HepG2 (cell line): ENCODE measurements at regions not wholly inside any gene's neighbourhood (a gene's known extent, or its start where the extent isn't known, plus 50 kb on each side); places are given as distances from the start of the nearest gene placed in this dataset.

Experiments
- ATAC-seq: fragments of 200-7000 bp; cut with Tn5 transposase; 3 replicates; pipeline ENCODE4 v1.9.1; 2020; ENCODE audit warnings: mild to moderate bottlenecking, moderate library complexity
- BruUV-seq: library from RNA; stranded (reverse); fragments of 400-500 nt; replicated peaks from 2 replicates; lab custom pipeline; 2021; lab: Mats Ljungman, UMichigan
- CTCF ChIA-PET: fragments of 300-600 bp; formaldehyde crosslinking; extraction: SDS; loops from one replicate; lab custom pipeline; 2021; ENCODE audit warnings: low total read pairs, inconsistent platforms, low intra/inter-chr PET ratio; lab: Yijun Ruan, JAX
- POLR2A ChIA-PET: fragments of 350-600 bp; sonication (Branson Sonifier 250); formaldehyde crosslinking; loops from one replicate; lab custom pipeline; 2020; ENCODE audit warnings: antibody characterized with exemption, inconsistent platforms; lab: Yijun Ruan, JAX
- DNase-seq: peaks from one replicate; pipeline ENCODE4 v3.0.0-alpha.2; 2015; ENCODE audit warnings: low spot score
- FAIRE-seq: peaks from 3 replicates; lab custom pipeline; 2011; peaks lifted over from hg19 to GRCh38; lab: Jason Lieb, UNC
- H2AFZ ChIP-seq: one replicate; pipeline ENCODE4 v1.6.1; 2011; ENCODE audit warnings: low read length, inconsistent platforms
- H3K27ac ChIP-seq: fragments of 300-600 bp; 3 replicates; pipeline ENCODE4 v1.8.0; 2011; ENCODE audit warnings: mixed run types, mild to moderate bottlenecking, mixed read lengths, low read length, inconsistent platforms; ENCODE audit not compliant: insufficient read depth; ENCODE audit errors: extremely low read length
- H3K27me3 ChIP-seq, 2 experiments: fragments of 200-600 bp in 1 of 2; 2 replicates in 1 of 2; 3 replicates in 1 of 2; pipeline versions ENCODE4 v1.6.0 to v1.8.0; 2011; ENCODE audit warnings: low read length in 2 of 2, mild to moderate bottlenecking in 2 of 2, moderate library complexity in 2 of 2, inconsistent platforms in 1 of 2; ENCODE audit not compliant: insufficient read depth in 2 of 2, control insufficient read depth in 1 of 2
- H3K36me3 ChIP-seq, 2 experiments: fragments of 200-600 bp in 1 of 2; replicated peaks in 1 of 2; 2 replicates in 1 of 2; 3 replicates in 1 of 2; pipeline versions ENCODE4 v1.5.1 to v1.8.0; 2011; ENCODE audit warnings: low read length in 2 of 2, inconsistent platforms in 1 of 2; ENCODE audit not compliant: insufficient read depth in 2 of 2, control insufficient read depth in 1 of 2
- H3K4me1 ChIP-seq: 2 replicates; pipeline ENCODE4 v1.5.1; 2012; ENCODE audit warnings: low read length, inconsistent platforms; ENCODE audit not compliant: insufficient read depth
- H3K4me2 ChIP-seq: 2 replicates; pipeline ENCODE4 v1.6.0; 2011; ENCODE audit warnings: low read depth, low read length, inconsistent platforms
- H3K4me3 ChIP-seq, 3 experiments: fragments of 200-600 bp in 1 of 3; sonication (generic), shearing (Covaris generic) in 1 of 3; replicated peaks in 1 of 3; 2 replicates each; pipeline ENCODE4 v1.5.1; 2011 to 2016; ENCODE audit warnings: low read length in 3 of 3, inconsistent platforms in 2 of 3, low read depth in 2 of 3, mild to moderate bottlenecking in 2 of 3, control low read depth in 1 of 3, mixed read lengths in 1 of 3; ENCODE audit not compliant: insufficient read depth in 1 of 3
- H3K79me2 ChIP-seq: one replicate; pipeline ENCODE4 v1.6.1; 2011; ENCODE audit warnings: low read length, inconsistent platforms; ENCODE audit not compliant: insufficient read depth
- H3K9ac ChIP-seq: 2 replicates; pipeline ENCODE4 v1.6.0; 2011; ENCODE audit warnings: mild to moderate bottlenecking, low read depth, low read length, inconsistent platforms; ENCODE audit not compliant: insufficient read depth
- H3K9me3 ChIP-seq: 2 replicates; pipeline ENCODE4 v1.5.1; 2012; ENCODE audit warnings: mild to moderate bottlenecking, low read length
- H4K20me1 ChIP-seq: 2 replicates; pipeline ENCODE4 v1.6.0; 2011; ENCODE audit warnings: inconsistent platforms, mild to moderate bottlenecking, low read length, moderate library complexity; ENCODE audit not compliant: insufficient read depth
- ATF7 ChIP-seq, 2 experiments: fragments of 450-650 bp in 1 of 2; sonication (generic) in 1 of 2; formaldehyde crosslinking in 1 of 2; IDR thresholded peaks; 2 replicates each; pipeline versions ENCODE4 v1.4.0 to v1.6.1; 2016 to 2020; ENCODE audit warnings: antibody characterized with exemption in 1 of 2, mild to moderate bottlenecking in 1 of 2, missing genetic modification reagents in 1 of 2
- BRD4 ChIP-seq: sonication (generic); formaldehyde crosslinking; IDR thresholded peaks from 2 replicates; pipeline ENCODE4 v1.4.0; 2020; ENCODE audit warnings: missing genetic modification reagents
- CEBPG ChIP-seq: IDR thresholded peaks from 2 replicates; pipeline ENCODE4 v1.6.1; 2016
- CREB1 ChIP-seq, 2 experiments: fragments of 450-650 bp in 1 of 2; IDR thresholded peaks; 2 replicates each; pipeline ENCODE4 v1.6.1; 2016 to 2017; ENCODE audit warnings: control low read depth in 1 of 2, mild to moderate bottlenecking in 1 of 2, missing compliant biosample characterization in 1 of 2, missing genetic modification characterization in 1 of 2
- FOSL2 ChIP-seq: sonication (generic); formaldehyde crosslinking; IDR thresholded peaks from 2 replicates; pipeline ENCODE4 v1.4.0; 2020; ENCODE audit warnings: missing genetic modification reagents
- HBP1 ChIP-seq: IDR thresholded peaks from 2 replicates; pipeline ENCODE4 v1.6.1; 2016; ENCODE audit warnings: low read depth, control low read depth
- MTERF4 ChIP-seq: sonication (generic); formaldehyde crosslinking; IDR thresholded peaks from 2 replicates; pipeline ENCODE4 v1.8.0; 2023; ENCODE audit warnings: mild to moderate bottlenecking, missing genetic modification reagents
- NCOA5 ChIP-seq: sonication (generic); formaldehyde crosslinking; IDR thresholded peaks from 2 replicates; pipeline ENCODE4 v1.4.0; 2020; ENCODE audit warnings: missing genetic modification reagents
- NCOR1 ChIP-seq: fragments of 200-600 bp; sonication (generic); IDR thresholded peaks from 2 replicates; pipeline ENCODE4 v1.7.0; 2017; ENCODE audit warnings: antibody characterized with exemption, low read length, borderline replicate concordance
- NFE2 ChIP-seq: sonication (generic); formaldehyde crosslinking; IDR thresholded peaks from 2 replicates; pipeline ENCODE4 v1.4.0; 2020; ENCODE audit warnings: missing genetic modification reagents
- SALL1 ChIP-seq: sonication (generic); formaldehyde crosslinking; IDR thresholded peaks from 2 replicates; pipeline ENCODE4 v1.8.0; 2022; ENCODE audit warnings: mild to moderate bottlenecking, missing genetic modification reagents
- ZBTB21 ChIP-seq: sonication (generic); formaldehyde crosslinking; IDR thresholded peaks from 2 replicates; pipeline ENCODE4 v1.4.0; 2020; ENCODE audit warnings: missing genetic modification reagents
- ZNF484 ChIP-seq: sonication (generic); formaldehyde crosslinking; IDR thresholded peaks from 2 replicates; pipeline ENCODE4 v1.5.1; 2020; ENCODE audit warnings: mild to moderate bottlenecking, low read depth, missing genetic modification reagents, borderline replicate concordance
- ZNF589 ChIP-seq: sonication (generic); formaldehyde crosslinking; conservative IDR thresholded peaks from 2 replicates; pipeline ENCODE4 v1.8.0; 2022; ENCODE audit warnings: mild to moderate bottlenecking, moderate library complexity, missing genetic modification reagents
- ZNF747 ChIP-seq: sonication (generic); formaldehyde crosslinking; IDR thresholded peaks from 2 replicates; pipeline ENCODE4 v1.8.1; 2023; ENCODE audit warnings: missing genetic modification reagents, mild to moderate bottlenecking, borderline replicate concordance
- ZNF772 ChIP-seq: sonication (generic); formaldehyde crosslinking; IDR thresholded peaks from 2 replicates; pipeline ENCODE4 v1.5.0; 2020; ENCODE audit warnings: mild to moderate bottlenecking, missing genetic modification reagents
- WGBS: methylation state at CpG from one replicate; pipeline ENCODE4 v1.1.6; 2017; ENCODE audit warnings: low lambda C conversion rate; 5-methylcytosine and 5-hydroxymethylcytosine counted together
- in situ Hi-C: cut with HindIII; loops from 2 replicates; pipeline ENCODE4 v1.10.0; 2017; ENCODE audit warnings: low pct_unique_long_range_greater_than_20kb; ENCODE audit not compliant: extremely low pct_ligation_motif_present
- intact Hi-C: fragments of 100-400 bp; cut with micrococcal nuclease; formaldehyde crosslinking; loops from one replicate; pipeline ENCODE4 v1.10.0; 2022; ENCODE audit not compliant: unreplicated experiment
- TF ChIP-seq, protein P1 (sequence below): sonication (generic); formaldehyde crosslinking; IDR thresholded peaks from 2 replicates; pipeline ENCODE4 v1.4.0; 2020; ENCODE audit warnings: missing genetic modification reagents, borderline replicate concordance
- TF ChIP-seq, protein P2 (sequence below): sonication (generic); formaldehyde crosslinking; IDR thresholded peaks from 2 replicates; pipeline ENCODE4 v1.9.0; 2022; ENCODE audit warnings: missing genetic modification reagents, mild to moderate bottlenecking, borderline replicate concordance

DNA sequence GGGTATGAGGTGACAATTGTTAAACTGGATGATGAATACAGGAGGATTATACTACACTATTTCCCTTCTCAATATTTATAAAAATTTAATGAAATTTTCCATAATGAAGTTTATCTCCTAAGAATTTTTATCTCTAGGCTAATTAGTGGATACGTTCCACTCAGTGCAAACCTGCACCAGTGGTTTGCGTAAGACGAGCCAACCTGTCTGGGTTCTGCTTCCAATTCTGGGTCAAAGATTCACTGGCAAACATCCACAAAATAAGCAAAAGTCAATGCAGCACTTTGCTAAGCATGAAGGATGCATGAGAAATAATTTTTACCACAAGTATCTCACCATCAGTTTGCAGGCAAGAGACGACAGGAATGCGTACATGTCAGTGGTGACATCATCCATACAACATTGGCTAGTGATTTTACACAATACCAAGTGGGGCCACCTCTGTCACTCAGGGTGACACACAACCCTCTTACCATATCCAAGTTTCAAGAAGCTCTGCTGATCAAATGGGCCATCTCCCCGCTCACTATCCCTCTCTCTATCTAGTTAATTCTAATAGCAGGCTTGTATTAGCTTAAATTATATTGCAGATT lies 51.7 kb downstream of the FAM50B start:
- H3K4me2 ChIP-seq, result no peak overlapping the region
- ATAC-seq (no peak), DNase-seq (peak; percentile 48), FAIRE-seq (no peak)
- WGBS, result 78% methylated on average over 6 of the region's 6 CpGs
- H2AFZ ChIP-seq, result no peak overlapping the region
- H3K4me1 ChIP-seq, result peaks cover 38% of the 10 kb centered on the region
- H3K27ac ChIP-seq, result no peak overlapping the region
- H3K4me3 ChIP-seq, result no peak overlapping the region
- no peaks in the 10 kb centered on the region for H3K27me3 ChIP-seq
- H4K20me1 ChIP-seq, result no peaks in the 10 kb centered on the region
- no peaks in the 10 kb centered on the region for H3K79me2 ChIP-seq
- H3K9ac ChIP-seq, result no peak overlapping the region
- H3K9me3 ChIP-seq, result no peaks in the 10 kb centered on the region
- no peaks in the 10 kb centered on the region for H3K36me3 ChIP-seq
- peak; percentile 56 for TF ChIP-seq CEBPG (CRISPR knock-in tag)
- no peak for TF ChIP-seq SALL1 (CRISPR knock-in tag)
- peak; percentile 47; the same call in 1 of the 2 replicates for TF ChIP-seq ZBTB21 (CRISPR knock-in tag)
- no peak for TF ChIP-seq HBP1 (CRISPR knock-in tag)
- TF ChIP-seq MTERF4 (CRISPR knock-in tag), result no peak
- TF ChIP-seq ZNF484 (CRISPR knock-in tag), result no peak
- peak; percentile 83 for TF ChIP-seq ATF7 (IDR thresholded peaks at IDR 0.05)
- TF ChIP-seq ATF7 (CRISPR knock-in tag; IDR thresholded peaks at IDR 0.05), result no peak
- TF ChIP-seq FOSL2 (CRISPR knock-in tag), result 0 out of 2 replicates have a peak, but pooled peaks have one; percentile 5
- TF ChIP-seq, protein P1, sequence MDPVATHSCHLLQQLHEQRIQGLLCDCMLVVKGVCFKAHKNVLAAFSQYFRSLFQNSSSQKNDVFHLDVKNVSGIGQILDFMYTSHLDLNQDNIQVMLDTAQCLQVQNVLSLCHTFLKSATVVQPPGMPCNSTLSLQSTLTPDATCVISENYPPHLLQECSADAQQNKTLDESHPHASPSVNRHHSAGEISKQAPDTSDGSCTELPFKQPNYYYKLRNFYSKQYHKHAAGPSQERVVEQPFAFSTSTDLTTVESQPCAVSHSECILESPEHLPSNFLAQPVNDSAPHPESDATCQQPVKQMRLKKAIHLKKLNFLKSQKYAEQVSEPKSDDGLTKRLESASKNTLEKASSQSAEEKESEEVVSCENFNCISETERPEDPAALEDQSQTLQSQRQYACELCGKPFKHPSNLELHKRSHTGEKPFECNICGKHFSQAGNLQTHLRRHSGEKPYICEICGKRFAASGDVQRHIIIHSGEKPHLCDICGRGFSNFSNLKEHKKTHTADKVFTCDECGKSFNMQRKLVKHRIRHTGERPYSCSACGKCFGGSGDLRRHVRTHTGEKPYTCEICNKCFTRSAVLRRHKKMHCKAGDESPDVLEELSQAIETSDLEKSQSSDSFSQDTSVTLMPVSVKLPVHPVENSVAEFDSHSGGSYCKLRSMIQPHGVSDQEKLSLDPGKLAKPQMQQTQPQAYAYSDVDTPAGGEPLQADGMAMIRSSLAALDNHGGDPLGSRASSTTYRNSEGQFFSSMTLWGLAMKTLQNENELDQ (CRISPR knock-in tag), result no peak
- no peak for TF ChIP-seq NCOR1
- no peak for TF ChIP-seq NFE2
- TF ChIP-seq NCOA5 (CRISPR knock-in tag), result no peak
- peak; percentile 64 for TF ChIP-seq CREB1 (IDR thresholded peaks at IDR 0.05)
- no peak for TF ChIP-seq CREB1 (CRISPR knock-in tag; IDR thresholded peaks at IDR 0.05)
- TF ChIP-seq, protein P2, sequence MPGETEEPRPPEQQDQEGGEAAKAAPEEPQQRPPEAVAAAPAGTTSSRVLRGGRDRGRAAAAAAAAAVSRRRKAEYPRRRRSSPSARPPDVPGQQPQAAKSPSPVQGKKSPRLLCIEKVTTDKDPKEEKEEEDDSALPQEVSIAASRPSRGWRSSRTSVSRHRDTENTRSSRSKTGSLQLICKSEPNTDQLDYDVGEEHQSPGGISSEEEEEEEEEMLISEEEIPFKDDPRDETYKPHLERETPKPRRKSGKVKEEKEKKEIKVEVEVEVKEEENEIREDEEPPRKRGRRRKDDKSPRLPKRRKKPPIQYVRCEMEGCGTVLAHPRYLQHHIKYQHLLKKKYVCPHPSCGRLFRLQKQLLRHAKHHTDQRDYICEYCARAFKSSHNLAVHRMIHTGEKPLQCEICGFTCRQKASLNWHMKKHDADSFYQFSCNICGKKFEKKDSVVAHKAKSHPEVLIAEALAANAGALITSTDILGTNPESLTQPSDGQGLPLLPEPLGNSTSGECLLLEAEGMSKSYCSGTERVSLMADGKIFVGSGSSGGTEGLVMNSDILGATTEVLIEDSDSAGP (CRISPR knock-in tag), result no peak
- TF ChIP-seq ZNF772 (CRISPR knock-in tag), result 0 out of 2 replicates have a peak, but pooled peaks have one; percentile 21
- no peak for TF ChIP-seq BRD4
- TF ChIP-seq ZNF589, result no peak
- 0 out of 2 replicates have a peak, but pooled peaks have one; percentile 17 for TF ChIP-seq ZNF747 (CRISPR knock-in tag)
- CTCF ChIA-PET, result no interaction called here
- no TSS peak for BruUV-seq
- POLR2A ChIA-PET, result interaction anchor here (4.3 kb wide), 1 partner anchor 11 kb away, joined by 37 read pairs; no protein-coding TSS in a partner anchor
- intact Hi-C loops (no loop called here), in situ Hi-C loops (no loop called here)
